GM21576 (cell line): ENCODE measurements at regions not wholly inside any gene's neighbourhood (a gene's known extent, or its start where the extent isn't known, plus 50 kb on each side); places are given as distances from the start of the nearest gene placed in this dataset.

Experiments used
- ATAC-seq: cut with Tn5 transposase; IDR thresholded peaks from one replicate; pipeline ENCODE4 v1.9.1; 2021; ENCODE audit warnings: mild to moderate bottlenecking, moderate library complexity; ENCODE audit not compliant: unreplicated experiment

- ATAC-seq, result no peak
These were observed 541.6 kb upstream of the CAMK1G start for GRCh38 chr1:209041927-209042326.

DNA sequence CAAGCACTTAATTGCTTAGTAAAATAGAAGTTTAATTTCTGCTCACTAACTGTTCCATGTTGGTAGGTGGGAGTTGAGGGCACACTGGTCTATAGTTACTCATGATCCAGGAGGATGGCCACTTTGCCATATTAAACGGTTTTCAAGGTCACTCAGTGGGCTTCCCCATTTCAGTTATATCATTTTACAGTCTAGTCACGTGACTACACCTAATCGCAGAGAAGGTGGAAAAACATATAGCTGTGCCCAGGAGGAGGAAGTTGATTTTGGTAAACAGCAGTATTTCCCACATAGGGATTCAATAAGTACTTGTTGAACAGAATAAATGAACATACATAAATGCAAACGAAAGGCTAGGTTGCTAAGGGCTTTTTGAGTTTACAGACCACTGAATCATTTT, 541.1 kb upstream of the CAMK1G start:
- no peak for ATAC-seq

- ATAC-seq, result no peak
These were observed 538.0 kb upstream of the CAMK1G start for GRCh38 chr1:209045331-209046057.

DNA sequence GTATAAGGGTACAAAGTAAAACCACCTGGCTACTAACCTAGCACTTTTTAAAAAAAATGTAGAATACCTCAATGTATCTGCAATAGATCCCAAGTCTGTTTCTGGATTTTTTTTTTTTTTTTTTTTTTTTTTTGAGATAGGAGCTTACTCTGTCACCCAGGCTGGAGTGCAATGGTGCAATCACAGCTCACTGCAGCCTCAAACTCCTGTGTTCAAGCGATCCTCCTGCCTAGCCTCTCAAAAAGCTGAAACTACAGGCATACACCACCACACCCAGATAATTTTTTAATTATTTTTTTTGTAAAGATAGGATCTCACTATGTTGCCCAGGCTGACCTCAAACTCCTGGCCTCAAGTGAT, 537.5 kb upstream of the CAMK1G start:
- ATAC-seq, result no peak

GRCh38 chr1:209046935-209047334, 536.6 kb upstream of the CAMK1G start:
- no peak for ATAC-seq

GRCh38 chr1:209048941-209049669, 534.4 kb upstream of the CAMK1G start:
- no peak for ATAC-seq

GRCh38 chr1:209051570-209051969, 531.9 kb upstream of the CAMK1G start:
- no peak for ATAC-seq

DNA sequence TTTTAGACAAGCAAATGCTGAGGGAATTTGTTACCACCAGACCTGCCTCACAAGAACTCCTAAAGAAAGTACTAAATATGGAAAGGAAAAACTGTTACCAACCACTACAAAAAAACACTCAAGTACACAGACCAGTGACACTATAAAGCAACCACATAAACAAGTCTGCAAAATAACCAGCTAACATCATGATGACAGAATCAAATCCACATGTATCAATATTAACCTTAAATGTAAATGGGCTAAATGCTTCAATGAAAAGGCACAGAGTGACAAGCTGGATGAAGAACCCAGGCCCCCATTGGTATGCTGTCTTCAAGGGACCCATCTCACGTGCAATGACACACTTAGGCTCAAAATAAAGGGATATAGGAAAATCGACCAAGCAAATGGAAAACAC, 529.9 kb upstream of the CAMK1G start:
- ATAC-seq, result no peak

DNA sequence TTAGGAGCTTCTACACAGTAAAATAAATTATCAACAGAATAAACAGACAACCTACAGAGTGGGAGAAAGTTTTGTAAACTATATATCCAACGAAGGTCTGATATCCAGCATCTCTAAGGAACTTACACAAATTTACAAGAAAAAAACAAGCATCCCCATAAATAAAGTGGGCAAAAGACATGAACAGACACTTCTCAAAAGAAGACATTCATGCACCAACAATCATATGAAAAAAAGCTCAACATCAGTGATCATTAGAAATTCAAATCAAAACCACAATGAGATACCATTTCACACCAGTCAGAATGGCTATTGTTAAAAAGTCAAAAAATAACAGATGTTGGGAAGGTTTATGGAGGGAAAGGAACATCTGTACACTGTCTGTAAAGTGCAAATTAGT, 526.4 kb upstream of the CAMK1G start:
- ATAC-seq, result no peak

- no peak for ATAC-seq
These were observed 525.6 kb upstream of the CAMK1G start for GRCh38 chr1:209057901-209058300.

DNA sequence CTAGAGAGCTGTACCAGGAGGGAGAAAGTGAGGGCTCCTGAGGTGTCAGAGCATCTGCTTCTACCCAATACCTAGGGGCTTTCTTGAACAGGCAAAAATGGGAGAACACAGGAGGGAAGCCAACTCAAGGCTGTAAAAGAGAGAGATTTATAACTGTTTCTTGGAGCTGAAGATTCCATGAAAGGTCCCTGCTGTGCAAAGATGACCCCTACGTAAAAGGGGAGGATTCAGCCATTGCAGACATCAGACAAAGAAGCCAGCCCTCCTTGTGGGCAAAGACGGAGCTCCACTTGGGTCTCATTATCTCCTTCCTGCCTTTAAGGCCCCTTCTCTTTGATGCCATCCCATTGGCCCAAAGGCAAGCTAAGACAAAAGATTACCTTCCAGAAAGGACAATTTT, 524.1 kb upstream of the CAMK1G start:
- ATAC-seq, result no peak

DNA sequence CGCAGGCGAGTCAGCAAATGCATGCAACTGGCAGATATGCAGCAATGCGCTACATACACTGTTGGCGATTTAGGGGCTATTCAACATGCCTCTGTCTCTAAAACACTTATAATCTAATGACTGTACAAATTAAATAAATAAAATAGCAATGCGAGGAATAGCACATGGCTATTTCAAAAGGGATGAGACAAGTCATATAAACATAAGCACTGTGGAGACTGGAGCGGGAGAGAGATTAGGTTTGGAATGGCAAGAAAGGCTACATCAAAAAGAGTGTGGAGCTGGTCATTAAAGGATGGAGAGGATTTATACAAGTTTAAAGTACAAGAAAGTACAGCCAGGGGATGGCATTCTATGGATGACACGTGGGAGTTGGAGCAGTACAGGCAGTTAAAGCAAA, 523.5 kb upstream of the CAMK1G start:
- no peak for ATAC-seq

GRCh38 chr1:209062081-209062620, 521.4 kb upstream of the CAMK1G start:
- no peak for ATAC-seq

- ATAC-seq, result no peak
These were observed 520.7 kb upstream of the CAMK1G start for GRCh38 chr1:209062863-209063262.

- no peak for ATAC-seq
These were observed 519.5 kb upstream of the CAMK1G start for GRCh38 chr1:209063767-209064659.

GRCh38 chr1:209064850-209065706, 518.4 kb upstream of the CAMK1G start:
- ATAC-seq, result no peak

- ATAC-seq, result no peak
These were observed 511.0 kb upstream of the CAMK1G start for GRCh38 chr1:209072481-209072880.

GRCh38 chr1:209073879-209074278, 509.6 kb upstream of the CAMK1G start:
- ATAC-seq, result no peak

- no peak for ATAC-seq
These were observed 508.8 kb upstream of the CAMK1G start for GRCh38 chr1:209074575-209075250.

DNA sequence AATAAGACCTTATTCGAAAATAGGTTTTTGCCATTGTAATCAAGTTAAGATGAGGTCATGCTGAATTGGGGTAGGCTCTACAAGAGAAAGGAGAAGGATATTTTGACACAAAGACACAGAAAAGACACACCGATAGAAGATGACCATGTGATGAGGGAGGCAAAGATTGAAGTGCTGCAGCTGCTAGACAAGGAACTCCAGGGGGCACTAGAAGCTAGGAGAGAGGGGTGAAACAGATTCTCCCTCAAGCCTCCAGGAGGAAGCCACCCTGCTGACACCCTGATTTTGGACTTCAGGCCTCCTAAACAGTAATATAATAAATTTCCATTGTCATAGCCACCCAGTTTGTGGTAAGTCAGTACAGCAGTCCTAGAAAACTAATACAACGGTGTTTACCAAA, 506.8 kb upstream of the CAMK1G start:
- no peak for ATAC-seq
